ENCODE measurements at regions not wholly inside any gene's neighbourhood (a gene's known extent, or its start where the extent isn't known, plus 50 kb on each side); places are given as distances from the start of the nearest gene placed in this dataset.

- Histone ChIP-seq H3K4me1 (replicated peaks) (no peaks in the 10 kb centered on the region), H3K27ac (no peak overlapping the region), H3K4me3 (no peak overlapping the region), H3K27me3 (replicated peaks; ENCODE audit: insufficient read depth) (no peaks in the 10 kb centered on the region), H3K36me3 (no peaks in the 10 kb centered on the region), H3K9me3 (no peaks in the 10 kb centered on the region)
- DNase-seq (ENCODE audit: low spot score), result no peak
- intact Hi-C loops (cut with DNase I), result no loop called here
- WGBS, result 86% methylated on average over 4 of the region's 4 CpGs
- TF ChIP-seq POLR2AphosphoS5 (IDR thresholded peaks at IDR 0.05) (no peak), CTCF (IDR thresholded peaks at IDR 0.05) (no peak), POLR2A (IDR thresholded peaks at IDR 0.05) (no peak)
Measured at GRCh38 chr1:56321150-56321490, 258.2 kb downstream of the PLPP3 start.

GRCh38 chr1:56320464-56321149, 258.8 kb downstream of the PLPP3 start:
- Histone ChIP-seq H3K36me3 (no peaks in the 10 kb centered on the region), H3K27ac (no peak overlapping the region), H3K27me3 (replicated peaks; ENCODE audit: insufficient read depth) (no peaks in the 10 kb centered on the region), H3K9me3 (no peaks in the 10 kb centered on the region), H3K4me1 (replicated peaks) (no peaks in the 10 kb centered on the region), H3K4me3 (no peak overlapping the region)
- intact Hi-C loops (cut with DNase I), result no loop called here
- TF ChIP-seq POLR2A (IDR thresholded peaks at IDR 0.05), result no peak
- no peak for TF ChIP-seq CTCF (IDR thresholded peaks at IDR 0.05)
- TF ChIP-seq POLR2AphosphoS5 (IDR thresholded peaks at IDR 0.05), result no peak
- 59% methylated on average over 3 of the region's 3 CpGs for WGBS
- DNase-seq (ENCODE audit: low spot score), result no peak

GRCh38 chr1:56317722-56318121, 261.6 kb downstream of the PLPP3 start:
- H3K36me3 ChIP-seq, result no peaks in the 10 kb centered on the region

GRCh38 chr1:56315293-56315942, 263.9 kb downstream of the PLPP3 start:
- Histone ChIP-seq H3K4me1 (replicated peaks) (no peaks in the 10 kb centered on the region), H3K4me3 (no peak overlapping the region), H3K36me3 (no peaks in the 10 kb centered on the region), H3K27me3 (replicated peaks; ENCODE audit: insufficient read depth) (no peaks in the 10 kb centered on the region), H3K9me3 (no peaks in the 10 kb centered on the region), H3K27ac (no peak overlapping the region)
- DNase-seq (ENCODE audit: low spot score), result no peak
- intact Hi-C loops (cut with DNase I), result no loop called here
- TF ChIP-seq CTCF (IDR thresholded peaks at IDR 0.05), result no peak
- TF ChIP-seq POLR2AphosphoS5 (IDR thresholded peaks at IDR 0.05), result no peak
- TF ChIP-seq POLR2A (IDR thresholded peaks at IDR 0.05), result no peak
- WGBS, result 96% methylated on average over 3 of the region's 3 CpGs

More at GRCh38 chr1:56317722-56318121, 261.6 kb downstream of the PLPP3 start:
- TF ChIP-seq POLR2A (IDR thresholded peaks at IDR 0.05) (no peak), CTCF (IDR thresholded peaks at IDR 0.05) (no peak), POLR2AphosphoS5 (IDR thresholded peaks at IDR 0.05) (no peak)
- Histone ChIP-seq H3K27me3 (replicated peaks; ENCODE audit: insufficient read depth) (no peaks in the 10 kb centered on the region), H3K4me3 (no peak overlapping the region), H3K4me1 (replicated peaks) (no peaks in the 10 kb centered on the region), H3K27ac (no peak overlapping the region), H3K9me3 (no peaks in the 10 kb centered on the region)
- DNase-seq (ENCODE audit: low spot score), result no peak
- 82% methylated on average over 8 of the region's 8 CpGs for WGBS
- intact Hi-C loops (cut with DNase I), result no loop called here

GRCh38 chr1:56313560-56313959, 265.8 kb downstream of the PLPP3 start:
- intact Hi-C loops (cut with DNase I), result no loop called here
- Histone ChIP-seq H3K27me3 (replicated peaks; ENCODE audit: insufficient read depth) (no peaks in the 10 kb centered on the region), H3K36me3 (no peaks in the 10 kb centered on the region), H3K27ac (no peak overlapping the region), H3K4me1 (replicated peaks) (no peaks in the 10 kb centered on the region), H3K4me3 (no peak overlapping the region), H3K9me3 (no peaks in the 10 kb centered on the region)
- DNase-seq (ENCODE audit: low spot score), result no peak
- WGBS, result 97% methylated on average over 2 of the region's 2 CpGs
- TF ChIP-seq POLR2AphosphoS5 (IDR thresholded peaks at IDR 0.05) (no peak), CTCF (IDR thresholded peaks at IDR 0.05) (no peak), POLR2A (IDR thresholded peaks at IDR 0.05) (no peak)

All from prostate gland (tissue), 2 donors.